PFSK-1 (cell line): ENCODE measurements at regions not wholly inside any gene's neighbourhood (a gene's known extent, or its start where the extent isn't known, plus 50 kb on each side); places are given as distances from the start of the nearest gene placed in this dataset.

Experiments
- FOXP2 ChIP-seq: optimal IDR thresholded peaks from 2 replicates; pipeline ENCODE3; 2011; ENCODE audit warnings: borderline replicate concordance, control low read depth, inconsistent platforms; ENCODE audit not compliant: insufficient read depth; ENCODE audit errors: extremely low read length, extremely low read depth
- POLR2AphosphoS5 ChIP-seq: IDR thresholded peaks from 2 replicates; pipeline ENCODE4 v1.6.1; 2012; ENCODE audit warnings: low read depth, mild to moderate bottlenecking, control low read depth, low read length, moderate library complexity
- REST ChIP-seq, 2 experiments: IDR thresholded peaks; 2 replicates each; pipeline versions ENCODE4 v1.6.1 to v1.8.0; 2011 to 2012; ENCODE audit warnings: low read depth in 2 of 2, low read length in 2 of 2, control low read depth in 1 of 2, inconsistent platforms in 1 of 2, mild to moderate bottlenecking in 1 of 2, moderate library complexity in 1 of 2; ENCODE audit not compliant: insufficient read depth in 1 of 2
- SIN3A ChIP-seq: IDR thresholded peaks from 2 replicates; pipeline ENCODE4 v1.6.1; 2012; ENCODE audit warnings: mild to moderate bottlenecking, low read length, moderate library complexity, borderline replicate concordance; ENCODE audit not compliant: insufficient read depth
- TAF1 ChIP-seq: IDR thresholded peaks from 2 replicates; pipeline ENCODE4 v1.6.1; 2012; ENCODE audit warnings: low read length, control low read depth, borderline replicate concordance; ENCODE audit not compliant: insufficient read depth

- no peak for TF ChIP-seq POLR2AphosphoS5
- TF ChIP-seq TAF1, result no peak
- no peak for TF ChIP-seq SIN3A
- no peak for TF ChIP-seq REST (IDR thresholded peaks at IDR 0.05; ENCODE audit: insufficient read depth in 1 of 2, low read depth in 2 of 2, low read length in 2 of 2)
- TF ChIP-seq FOXP2, result no peak
These were observed 207.1 kb upstream of the SLC16A7 start for GRCh38 chr12:59388694-59389093.
